GM08714 (cell line): ENCODE measurements at regions not wholly inside any gene's neighbourhood (a gene's known extent, or its start where the extent isn't known, plus 50 kb on each side); places are given as distances from the start of the nearest gene placed in this dataset.
"Not testable (repeated sequence)": the region's sequence is repeated elsewhere in the genome, so short reads cannot be mapped to it uniquely, and the experiment has no call there.

Experiments used
- H3K4me3 ChIP-seq: fragments of 200-500 bp; sonication (Bioruptor generic); 2 replicates; pipeline ENCODE4 v1.5.1; 2014; ENCODE audit warnings: mild to moderate bottlenecking, low read length, inconsistent platforms
- ZNF274 ChIP-seq: IDR thresholded peaks from 2 replicates; pipeline ENCODE4 v1.6.1; 2012; ENCODE audit warnings: mild to moderate bottlenecking, low read depth, low read length

- H3K4me3 ChIP-seq = no peak overlapping the region
- no peak for TF ChIP-seq ZNF274
Measured at GRCh38 chr6:10099529-10100140, 315.2 kb downstream of the TFAP2A start.

- H3K4me3 ChIP-seq = no peak overlapping the region
- TF ChIP-seq ZNF274 = no peak
Measured at GRCh38 chr6:10098756-10099528, 315.9 kb downstream of the TFAP2A start.

GRCh38 chr6:10093282-10093681 lies 321.6 kb downstream of the TFAP2A start:
- TF ChIP-seq ZNF274 = no peak
- no peak overlapping the region for H3K4me3 ChIP-seq

GRCh38 chr6:10084111-10084986 lies 330.5 kb downstream of the TFAP2A start:
- no peak for TF ChIP-seq ZNF274
- no peak overlapping the region for H3K4me3 ChIP-seq

- H3K4me3 ChIP-seq = no peak overlapping the region
- TF ChIP-seq ZNF274 = no peak
Measured at GRCh38 chr6:10082385-10082784, 332.5 kb downstream of the TFAP2A start.

- H3K4me3 ChIP-seq = no peak overlapping the region
- TF ChIP-seq ZNF274 = no peak
Measured at GRCh38 chr6:10081957-10082356, 332.9 kb downstream of the TFAP2A start.

GRCh38 chr6:10081075-10081474 lies 333.8 kb downstream of the TFAP2A start:
- no peak overlapping the region for H3K4me3 ChIP-seq
- TF ChIP-seq ZNF274 = no peak

- H3K4me3 ChIP-seq = no peak overlapping the region
- no peak for TF ChIP-seq ZNF274
Measured at GRCh38 chr6:10080561-10080960, 334.3 kb downstream of the TFAP2A start.

- TF ChIP-seq ZNF274 = no peak
Measured at GRCh38 chr6:10078581-10078980, 336.3 kb downstream of the TFAP2A start.

GRCh38 chr6:10074726-10075125 lies 340.1 kb downstream of the TFAP2A start:
- H3K4me3 ChIP-seq = not testable (repeated sequence)

More at GRCh38 chr6:10078581-10078980, 336.3 kb downstream of the TFAP2A start:
- no peak overlapping the region for H3K4me3 ChIP-seq

- TF ChIP-seq ZNF274 = no peak
Measured at GRCh38 chr6:10073341-10073740, 341.5 kb downstream of the TFAP2A start.

GRCh38 chr6:10071631-10072220 lies 343.1 kb downstream of the TFAP2A start:
- no peak overlapping the region for H3K4me3 ChIP-seq
- TF ChIP-seq ZNF274 = no peak

More at GRCh38 chr6:10073341-10073740, 341.5 kb downstream of the TFAP2A start:
- H3K4me3 ChIP-seq = no peak overlapping the region

GRCh38 chr6:10060004-10060403 lies 354.9 kb downstream of the TFAP2A start:
- no peak overlapping the region for H3K4me3 ChIP-seq
- no peak for TF ChIP-seq ZNF274

- no peak overlapping the region for H3K4me3 ChIP-seq
- TF ChIP-seq ZNF274 = no peak
Measured at GRCh38 chr6:10054672-10055071, 360.2 kb downstream of the TFAP2A start.
